NCI-H510A treated with DMSO at 0.1 percent for 48 hours (cell line): ENCODE measurements at regions not wholly inside any gene's neighbourhood (a gene's known extent, or its start where the extent isn't known, plus 50 kb on each side); places are given as distances from the start of the nearest gene placed in this dataset.
"Not testable (repeated sequence)": the region's sequence is repeated elsewhere in the genome, so short reads cannot be mapped to it uniquely, and the experiment has no call there.

Experiments
- DNase-seq: peaks from one replicate; lab custom pipeline; 2025; lab: John Stamatoyannopoulos, UW

DNA sequence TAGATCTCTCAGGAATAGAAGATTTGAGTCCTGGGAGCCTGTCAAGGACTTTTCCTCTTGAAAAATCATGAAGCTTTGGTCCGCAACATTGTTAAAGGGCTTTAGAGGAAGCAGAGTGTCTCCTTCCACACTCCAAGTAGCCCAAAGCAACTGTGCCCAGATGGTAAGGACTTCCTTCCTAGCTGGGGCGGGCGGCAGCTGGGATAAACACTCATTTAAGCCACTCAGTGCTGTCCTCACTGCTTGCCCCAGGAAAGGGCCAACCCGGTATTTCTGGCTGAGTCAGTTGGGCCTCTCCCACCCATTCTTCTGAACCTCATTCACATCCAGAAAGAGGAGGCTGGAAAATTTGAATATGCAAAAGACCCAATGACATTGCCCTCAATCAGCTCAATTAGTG is 144.3 kb downstream of the CHIC2 start:
- no peak for DNase-seq

- DNase-seq = no peak
Observed at GRCh38 chr4:53919535-53919934, 144.9 kb downstream of the CHIC2 start.

DNA sequence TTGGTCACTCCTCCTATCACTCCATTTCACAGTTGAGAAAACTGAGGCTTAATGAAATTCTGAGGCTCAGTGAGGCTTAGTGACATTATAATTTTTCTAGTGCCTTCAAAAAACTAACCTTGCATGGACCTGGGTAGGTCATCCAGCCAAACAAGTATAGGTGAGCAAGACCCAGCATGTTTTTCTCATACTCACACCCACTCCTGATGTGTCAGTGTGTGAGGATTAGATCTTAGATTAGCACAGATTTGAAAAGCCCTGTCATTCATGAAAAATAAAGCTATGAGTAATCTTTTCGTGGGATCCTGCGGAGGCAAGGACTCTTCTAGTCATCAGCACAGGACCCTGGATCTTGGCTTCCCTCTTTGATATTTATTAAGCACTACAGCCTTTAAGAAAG is 146.7 kb downstream of the CHIC2 start:
- DNase-seq = no peak

DNA sequence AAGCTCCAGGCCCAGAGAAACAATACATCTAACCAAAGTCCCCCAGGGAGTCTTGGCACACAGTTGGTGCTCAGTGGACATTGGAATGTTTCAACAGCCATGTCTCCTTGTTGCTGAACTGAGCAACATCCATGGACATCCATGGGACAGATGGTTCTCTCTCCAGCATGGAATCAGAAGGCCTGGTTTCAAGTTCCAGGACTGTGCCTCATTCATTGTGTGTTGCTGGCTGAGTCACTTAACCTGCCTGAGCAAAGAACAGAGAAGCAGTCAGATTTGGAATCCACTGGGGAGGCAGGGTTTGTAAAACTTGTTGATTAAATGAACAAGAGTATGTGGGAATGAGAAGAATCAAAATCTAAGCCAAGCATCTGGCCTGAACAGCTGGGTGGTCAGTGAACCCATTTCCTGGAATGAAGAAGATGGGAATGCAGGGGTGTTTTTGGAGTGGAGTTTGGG is 147.9 kb downstream of the CHIC2 start:
- DNase-seq = no peak

DNA sequence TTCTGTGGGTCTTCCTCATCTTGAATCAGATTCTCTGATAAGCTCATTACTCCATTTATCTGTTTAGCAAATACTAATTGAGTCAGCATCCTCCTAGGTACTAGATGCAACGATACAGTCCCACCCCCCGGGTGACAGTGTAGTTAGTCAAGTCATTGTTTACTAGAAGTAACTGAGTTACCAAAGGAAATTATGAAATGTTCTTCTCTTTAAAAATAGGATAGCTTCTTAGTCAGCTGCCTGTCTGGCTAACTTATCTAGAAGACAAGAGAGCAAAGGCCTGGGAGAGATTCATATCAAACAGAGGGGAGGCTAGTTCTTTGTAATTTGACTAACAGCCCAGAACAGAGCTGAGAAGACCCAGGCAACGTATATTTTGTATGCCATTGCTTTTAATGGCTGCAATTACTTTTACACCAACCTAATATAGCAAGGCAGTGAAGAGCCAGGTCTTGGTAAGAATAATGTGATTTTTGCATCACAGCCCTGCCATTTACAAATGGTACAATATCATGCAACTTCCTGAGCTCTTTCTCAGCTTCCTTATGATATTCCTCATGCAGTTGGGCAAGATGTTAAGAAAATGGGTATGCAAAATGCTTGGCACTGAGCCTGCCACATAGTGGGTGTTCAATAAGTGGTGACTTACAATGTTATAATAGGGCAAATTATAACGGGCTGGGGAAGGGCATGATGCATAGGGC is 149.9 kb downstream of the CHIC2 start:
- no peak for DNase-seq

DNA sequence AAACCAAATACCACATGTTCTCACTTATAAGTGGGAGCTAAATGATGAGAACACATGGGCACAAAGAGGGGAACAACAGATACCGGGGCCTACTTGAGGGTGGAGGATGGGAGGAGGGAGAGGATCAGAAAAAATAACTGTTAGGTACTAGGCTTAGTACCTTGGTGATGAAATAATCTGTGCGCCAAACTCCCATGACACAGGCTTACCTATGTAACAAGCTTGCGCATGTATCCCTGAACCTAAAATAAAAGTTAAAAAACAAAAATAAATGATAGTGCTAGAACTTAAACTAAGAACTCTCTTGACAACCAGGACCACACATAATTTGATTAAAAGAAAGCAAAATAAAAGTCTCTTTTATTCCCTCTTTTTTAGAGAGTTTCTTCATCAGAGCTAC is 150.6 kb downstream of the CHIC2 start:
- no peak for DNase-seq

GRCh38 chr4:53912766-53913497 is 151.5 kb downstream of the CHIC2 start:
- DNase-seq = no peak

DNA sequence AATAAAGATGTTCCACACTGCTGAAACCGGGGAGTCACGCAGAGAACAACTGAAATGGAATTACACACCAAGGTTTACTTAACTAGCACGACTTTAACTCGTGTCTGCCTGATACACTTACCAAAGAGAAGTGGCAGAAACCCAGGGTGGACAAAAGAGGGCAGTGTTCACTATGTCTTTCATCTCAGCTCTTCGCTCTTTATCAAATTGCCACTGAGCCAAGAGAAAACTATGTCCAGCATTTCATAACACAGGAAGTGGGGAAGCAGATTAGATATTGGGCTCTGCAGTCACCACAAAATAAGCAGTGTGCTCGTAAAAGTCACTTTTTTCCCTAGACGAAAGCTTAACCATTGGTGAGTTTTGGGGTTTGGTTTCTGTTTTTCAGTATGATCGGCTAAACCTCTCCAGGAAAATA is 155.7 kb downstream of the CHIC2 start:
- DNase-seq = peak; percentile 94

- DNase-seq = no peak
Observed at GRCh38 chr4:53907772-53908171, 156.6 kb downstream of the CHIC2 start.

DNA sequence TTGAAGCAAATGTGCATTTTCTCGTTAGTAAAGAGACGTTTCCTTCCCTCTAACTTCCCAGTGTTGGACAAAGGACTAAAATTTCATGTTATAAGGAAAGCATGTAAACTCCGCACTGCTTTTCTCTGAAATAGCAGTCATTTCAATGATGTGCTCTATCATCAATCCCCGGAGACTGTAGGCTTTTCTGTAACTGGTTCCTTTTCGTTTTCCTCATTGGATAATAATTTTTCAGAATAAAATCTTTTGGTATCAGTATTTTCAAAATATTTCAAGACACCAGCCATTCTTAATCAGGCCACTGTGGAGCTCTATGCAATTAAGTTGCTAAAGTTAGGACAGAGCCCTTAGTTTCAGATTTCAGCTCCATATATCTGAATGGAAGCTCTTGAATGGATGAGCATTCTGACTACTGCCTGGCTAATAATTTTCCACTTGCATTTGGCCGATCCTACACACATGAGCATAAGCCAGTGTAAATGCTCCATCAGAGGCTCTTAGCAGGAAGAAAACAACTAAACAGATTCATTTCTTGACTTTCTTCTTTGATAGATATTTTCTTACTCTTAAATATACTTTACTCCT is 157.7 kb downstream of the CHIC2 start:
- DNase-seq = peak; percentile 53

DNA sequence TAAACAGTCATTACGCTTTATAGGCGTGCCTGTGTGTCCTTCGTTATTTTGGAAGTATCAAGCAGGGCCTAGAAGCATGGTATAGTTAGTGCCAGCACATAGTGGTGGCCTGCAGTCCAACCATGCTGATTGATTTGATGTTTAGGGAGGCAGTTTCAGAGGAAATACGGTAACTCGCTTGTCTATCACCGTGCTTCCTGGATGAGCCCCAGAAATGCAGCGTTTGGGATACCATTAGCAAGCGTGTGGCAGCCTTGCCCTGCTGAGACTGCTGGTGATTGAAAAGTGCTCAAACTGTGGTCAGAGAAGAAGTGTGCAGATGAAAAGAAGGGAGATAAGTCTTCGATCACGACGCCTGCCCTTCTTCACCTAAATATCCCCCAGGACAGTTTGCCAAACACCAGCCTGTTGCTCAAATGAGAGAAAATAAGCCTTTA is 158.4 kb downstream of the CHIC2 start:
- DNase-seq = peak; percentile 78

DNA sequence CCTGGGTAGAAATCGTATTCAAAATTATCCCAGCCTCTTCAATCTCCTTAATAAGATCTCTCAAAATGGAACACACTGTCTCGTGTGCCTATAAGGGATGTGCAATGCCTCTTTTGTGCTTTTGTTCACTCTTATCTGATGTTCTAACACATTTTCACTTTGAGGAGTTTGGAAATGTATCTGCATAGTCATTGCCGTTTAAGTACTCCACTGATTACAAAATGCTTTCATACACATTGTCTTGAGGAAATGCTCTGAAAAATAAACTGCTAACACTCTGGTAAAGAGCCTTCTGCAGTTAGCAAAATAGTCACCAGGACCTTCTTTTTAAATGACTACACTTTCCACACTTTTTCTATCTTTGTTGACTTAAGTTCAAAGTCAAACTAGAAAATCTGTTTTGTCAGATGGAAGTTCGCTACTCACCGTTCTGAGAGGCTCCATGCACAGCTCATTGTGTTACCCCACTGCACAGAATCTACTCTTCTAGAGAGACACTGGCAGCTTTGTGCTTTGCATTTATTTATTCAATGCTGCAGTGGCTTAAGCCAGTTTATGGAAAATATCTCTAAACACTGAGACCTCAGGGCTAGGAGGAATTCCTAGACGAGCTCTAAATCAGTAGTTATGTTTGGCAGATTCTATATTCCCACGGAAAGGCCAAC is 159.0 kb downstream of the CHIC2 start:
- no peak for DNase-seq

- DNase-seq = no peak
Observed at GRCh38 chr4:53902786-53903185, 161.6 kb downstream of the CHIC2 start.

DNA sequence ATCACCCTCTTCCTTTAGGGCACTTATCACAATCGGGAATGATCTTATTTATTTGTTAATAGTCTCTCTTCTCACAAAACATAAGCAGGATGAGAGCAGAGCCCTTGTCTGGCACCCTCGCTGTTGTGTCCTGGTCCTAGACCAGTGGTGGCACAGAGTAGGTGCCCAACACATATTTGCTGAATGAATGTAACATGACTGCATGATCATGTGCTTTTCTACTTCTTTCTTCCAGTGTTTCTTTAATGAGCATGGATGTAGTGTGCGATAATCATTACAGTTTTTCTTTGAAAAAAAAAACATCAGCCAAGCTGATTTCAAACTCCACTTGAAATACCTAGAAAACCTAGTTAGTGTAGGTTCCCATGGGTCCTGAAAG is 164.1 kb downstream of the CHIC2 start:
- no peak for DNase-seq

DNA sequence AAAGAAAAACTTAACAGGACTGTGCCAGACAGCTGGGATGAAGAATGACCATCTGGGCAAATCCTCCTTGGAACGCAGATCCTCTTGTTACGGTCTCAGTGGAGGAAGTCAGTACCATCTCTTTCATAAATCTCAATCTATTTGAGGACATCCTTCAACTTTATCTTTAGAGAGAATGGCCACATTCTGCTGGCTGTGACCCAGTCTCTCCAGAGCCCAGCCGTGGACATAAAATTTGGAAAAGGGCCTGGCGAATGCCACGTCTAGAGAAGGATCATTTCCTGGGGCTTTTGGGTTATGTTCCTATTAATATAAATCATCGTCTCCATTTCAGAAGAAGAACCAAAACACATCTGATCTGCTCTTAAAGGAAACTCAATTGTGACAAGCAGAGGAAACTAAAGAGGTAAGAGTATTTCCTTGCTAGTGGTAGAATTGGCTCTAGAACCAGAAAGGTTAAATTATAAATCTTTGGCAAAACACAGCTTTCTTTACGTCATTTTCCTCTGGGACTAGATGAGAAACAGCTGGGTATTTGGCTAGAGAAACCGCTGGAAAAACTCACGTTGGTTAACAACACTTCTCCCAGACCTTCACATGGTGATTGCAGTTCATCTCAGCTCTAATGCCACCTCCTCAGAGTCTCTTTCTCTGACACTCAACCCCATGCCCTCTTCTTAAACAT is 164.7 kb downstream of the CHIC2 start:
- DNase-seq = no peak

- DNase-seq = peak; percentile 76
Observed at GRCh38 chr4:53895137-53895536, 169.3 kb downstream of the CHIC2 start.

DNA sequence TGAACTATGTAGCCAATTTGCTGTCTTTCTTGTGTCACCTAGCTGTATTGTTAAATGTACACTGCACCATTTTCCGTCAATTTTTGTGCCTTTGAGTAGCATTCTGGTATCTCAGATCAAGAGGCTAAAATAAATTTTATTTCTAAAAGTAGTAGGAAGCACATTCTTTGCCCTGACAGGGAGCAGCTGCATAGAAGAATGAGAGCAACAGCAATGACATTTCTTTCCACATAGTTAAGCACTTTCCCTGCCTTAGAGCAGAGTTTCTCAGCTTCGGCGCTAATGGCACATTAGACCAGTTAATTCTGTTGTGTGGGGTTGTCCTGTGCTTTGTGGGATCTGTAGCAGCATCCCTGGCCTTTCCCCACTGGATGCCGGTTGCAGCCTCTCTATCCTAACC is 173.9 kb downstream of the CHIC2 start:
- DNase-seq = no peak

- DNase-seq = no peak
Observed at GRCh38 chr4:53889326-53890055, 174.9 kb downstream of the CHIC2 start.

GRCh38 chr4:53886090-53886489 is 178.3 kb downstream of the CHIC2 start:
- DNase-seq = no peak

DNA sequence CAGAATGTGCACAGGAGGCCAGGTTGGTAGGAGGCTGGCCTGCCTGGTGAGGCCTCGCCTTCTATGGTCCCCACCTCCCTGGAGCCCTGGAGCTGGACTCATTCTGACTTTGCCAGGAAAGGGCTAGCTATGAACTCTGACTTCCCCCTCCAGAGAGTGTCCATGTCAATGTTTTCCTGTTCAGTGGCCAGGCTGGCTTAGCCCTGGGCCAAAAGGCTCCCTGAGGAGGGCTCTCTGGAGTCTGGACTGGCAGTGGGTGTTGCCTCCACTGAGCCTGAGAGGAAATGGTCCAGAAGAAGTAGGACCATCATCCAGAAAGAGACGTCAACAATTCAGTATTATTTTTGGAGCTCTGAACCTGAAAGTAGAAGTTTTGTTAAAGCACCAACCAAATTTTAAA is 178.7 kb downstream of the CHIC2 start:
- no peak for DNase-seq

DNA sequence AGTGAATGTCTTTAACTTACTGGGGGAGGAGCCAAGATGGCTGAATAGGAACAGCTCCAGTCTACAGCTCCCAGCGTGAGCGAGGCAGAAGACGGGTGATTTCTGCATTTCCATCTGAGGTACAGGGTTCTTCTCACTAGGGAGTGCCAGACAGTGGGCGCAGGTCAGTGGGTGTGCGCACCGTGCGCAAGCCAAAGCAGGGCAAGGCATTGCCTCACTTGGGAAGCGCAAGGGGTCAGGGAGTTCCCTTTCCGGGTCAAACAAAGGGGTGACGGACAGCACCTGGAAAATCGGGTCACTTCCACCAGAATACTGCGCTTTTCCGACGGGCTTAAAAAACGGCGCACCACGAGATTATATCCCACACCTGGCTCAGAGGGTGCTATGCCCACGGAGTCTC is 187.3 kb downstream of the CHIC2 start:
- not testable (repeated sequence) for DNase-seq
